Calu3 (cell line): ENCODE measurements at regions not wholly inside any gene's neighbourhood (a gene's known extent, or its start where the extent isn't known, plus 50 kb on each side); places are given as distances from the start of the nearest gene placed in this dataset.

ENCODE experiments used
- BruUV-seq: library from RNA; stranded (reverse); fragments of 400-500 nt; replicated peaks from 2 replicates; lab custom pipeline; 2021; lab: Mats Ljungman, UMichigan
- CTCF ChIA-PET: fragments of 300-600 bp; sonication (Branson Sonifier 250); formaldehyde crosslinking; loops from one replicate; lab custom pipeline; 2022; ENCODE audit warnings: antibody characterized with exemption; lab: Charles Lee
- DNase-seq: peaks from one replicate; pipeline ENCODE4 v3.0.0; 2022
- H3K27ac Mint-ChIP-seq: one replicate; pipeline ENCODE4 v1.8.0; 2022; ENCODE audit warnings: mixed read lengths; ENCODE audit not compliant: unreplicated experiment
- H3K27me3 Mint-ChIP-seq: one replicate; pipeline ENCODE4 v1.8.0; 2022; ENCODE audit warnings: mixed read lengths; ENCODE audit not compliant: unreplicated experiment
- H3K36me3 Mint-ChIP-seq: one replicate; pipeline ENCODE4 v1.8.0; 2022; ENCODE audit warnings: mild to moderate bottlenecking, moderate library complexity, mixed read lengths; ENCODE audit not compliant: insufficient read depth, unreplicated experiment
- H3K4me1 Mint-ChIP-seq: one replicate; pipeline ENCODE4 v1.8.0; 2022; ENCODE audit warnings: mild to moderate bottlenecking, low read depth, mixed read lengths; ENCODE audit not compliant: unreplicated experiment
- H3K4me3 Mint-ChIP-seq: one replicate; pipeline ENCODE4 v1.8.0; 2022; ENCODE audit warnings: mild to moderate bottlenecking, low read depth, moderate library complexity, mixed read lengths; ENCODE audit not compliant: unreplicated experiment
- H3K9me3 Mint-ChIP-seq: one replicate; pipeline ENCODE4 v1.8.0; 2022; ENCODE audit warnings: low read depth, mixed read lengths; ENCODE audit not compliant: unreplicated experiment
- CTCF ChIP-seq: fragments of 200-600 bp; IDR thresholded peaks from one replicate; pipeline ENCODE4 v1.8.0; 2022; ENCODE audit warnings: antibody characterized with exemption; ENCODE audit not compliant: unreplicated experiment
- intact Hi-C: fragments of 100-400 bp; cut with micrococcal nuclease; formaldehyde crosslinking; loops from one replicate; pipeline ENCODE4 v1.10.0; 2022; ENCODE audit not compliant: unreplicated experiment

GRCh38 chr4:110933341-110933740 lies 310.5 kb upstream of the PITX2 start:
- Mint-ChIP-seq H3K9me3 (no peaks in the 10 kb centered on the region), H3K27ac (no peak overlapping the region), H3K4me1 (no peaks in the 10 kb centered on the region), H3K27me3 (no peaks in the 10 kb centered on the region), H3K4me3 (no peak overlapping the region), H3K36me3 (no peaks in the 10 kb centered on the region)
- CTCF ChIA-PET = no interaction called here
- BruUV-seq = no TSS peak
- no peak for TF ChIP-seq CTCF
- DNase-seq = no peak
- intact Hi-C loops = no loop called here

- H3K27ac Mint-ChIP-seq = no peak overlapping the region
- no peaks in the 10 kb centered on the region for H3K9me3 Mint-ChIP-seq
- TF ChIP-seq CTCF = no peak
- BruUV-seq = no TSS peak
- H3K36me3 Mint-ChIP-seq = no peaks in the 10 kb centered on the region
- no peaks in the 10 kb centered on the region for H3K27me3 Mint-ChIP-seq
- H3K4me1 Mint-ChIP-seq = no peaks in the 10 kb centered on the region
- H3K4me3 Mint-ChIP-seq = no peak overlapping the region
- DNase-seq = no peak
- CTCF ChIA-PET = no interaction called here
- intact Hi-C loops = no loop called here
Measured at GRCh38 chr4:110944501-110944900, 321.6 kb upstream of the PITX2 start.

- no TSS peak for BruUV-seq
- Mint-ChIP-seq H3K4me3 (no peak overlapping the region), H3K36me3 (no peaks in the 10 kb centered on the region), H3K9me3 (no peaks in the 10 kb centered on the region), H3K27me3 (no peaks in the 10 kb centered on the region), H3K27ac (no peak overlapping the region), H3K4me1 (no peaks in the 10 kb centered on the region)
- DNase-seq = no peak
- CTCF ChIA-PET = no interaction called here
- intact Hi-C loops = no loop called here
- no peak for TF ChIP-seq CTCF
Measured at GRCh38 chr4:110945600-110945999, 322.7 kb upstream of the PITX2 start.

DNA sequence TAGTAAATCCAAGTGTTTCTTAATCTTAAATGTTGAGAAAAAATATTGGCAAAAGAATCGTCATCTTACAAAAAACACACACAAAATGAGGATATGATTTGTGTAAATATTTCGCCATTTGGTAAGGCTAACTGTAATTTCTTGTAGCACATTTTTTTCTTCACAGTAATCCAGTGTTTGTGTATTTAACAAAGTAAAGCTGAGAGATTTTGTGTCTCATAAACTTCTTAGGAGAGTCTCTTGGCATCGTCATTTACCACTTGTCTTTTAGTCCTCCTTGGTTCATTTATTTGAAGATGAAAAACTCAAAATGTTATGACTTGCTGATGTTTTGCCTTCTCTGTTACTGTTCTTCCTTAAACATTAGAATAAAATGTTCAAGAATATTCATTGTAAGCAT lies 326.7 kb upstream of the PITX2 start:
- CTCF ChIA-PET = no interaction called here
- no peak overlapping the region for H3K27ac Mint-ChIP-seq
- no peaks in the 10 kb centered on the region for H3K27me3 Mint-ChIP-seq
- H3K9me3 Mint-ChIP-seq = no peaks in the 10 kb centered on the region
- intact Hi-C loops = no loop called here
- TF ChIP-seq CTCF = no peak
- no TSS peak for BruUV-seq
- no peak for DNase-seq
- H3K4me3 Mint-ChIP-seq = no peak overlapping the region
- H3K4me1 Mint-ChIP-seq = no peaks in the 10 kb centered on the region
- H3K36me3 Mint-ChIP-seq = no peaks in the 10 kb centered on the region
